K562 (cell line): ENCODE measurements at regions not wholly inside any gene's neighbourhood (a gene's known extent, or its start where the extent isn't known, plus 50 kb on each side); places are given as distances from the start of the nearest gene placed in this dataset.

ENCODE experiments used
- ATAC-seq: fragments of 200-7000 bp; cut with Tn5 transposase; 3 replicates; pipeline ENCODE4 v1.9.1; 2020; ENCODE audit warnings: moderate library complexity
- BruUV-seq: library from RNA; stranded (reverse); fragments of 400-500 nt; replicated peaks from 2 replicates; lab custom pipeline; 2021; lab: Mats Ljungman, UMichigan
- CTCF ChIA-PET: fragments of 300-600 bp; formaldehyde crosslinking; extraction: SDS; loops from one replicate; lab custom pipeline; 2021; ENCODE audit warnings: low intra/inter-chr PET ratio; lab: Yijun Ruan, JAX
- POLR2A ChIA-PET: fragments of 300-600, 350-650 bp; sonication (Branson Sonifier 250); formaldehyde crosslinking; extraction: SDS; loops from one replicate; lab custom pipeline; 2021; ENCODE audit warnings: antibody characterized with exemption, inconsistent platforms; lab: Yijun Ruan, JAX
- DNase-seq, 4 experiments: peaks; one replicate each; pipeline versions ENCODE4 v3.0.0 to v3.0.0-alpha.2; 2011 to 2018; ENCODE audit warnings: low spot score in 3 of 4, mixed read lengths in 3 of 4; ENCODE audit errors: extremely low read depth in 1 of 4
- FAIRE-seq: peaks from 2 replicates; lab custom pipeline; 2011; peaks lifted over from hg19 to GRCh38; lab: Jason Lieb, UNC
- H2AFZ ChIP-seq: 2 replicates; pipeline ENCODE4 v1.6.0; 2011; ENCODE audit warnings: low read depth, low read length, control low read depth, inconsistent platforms
- H3K27ac ChIP-seq: fragments of 200-600 bp; 3 replicates; pipeline ENCODE4 v1.8.0; 2011; ENCODE audit warnings: low read depth, mild to moderate bottlenecking, control low read depth, inconsistent platforms, low read length, moderate library complexity, mixed read lengths; ENCODE audit errors: extremely low read depth
- H3K27me3 ChIP-seq, 2 experiments: fragments of 300-600 bp in 1 of 2; 2 replicates in 1 of 2; 3 replicates in 1 of 2; pipeline versions ENCODE4 v1.6.0 to v1.8.0; 2011; ENCODE audit warnings: inconsistent platforms in 2 of 2, low read length in 2 of 2, mild to moderate bottlenecking in 1 of 2, mixed read lengths in 1 of 2, moderate library complexity in 1 of 2; ENCODE audit not compliant: control insufficient read depth in 2 of 2, insufficient read depth in 2 of 2
- H3K36me3 ChIP-seq: fragments of 300-600 bp; 3 replicates; pipeline ENCODE4 v1.8.0; 2011; ENCODE audit warnings: mild to moderate bottlenecking, low read length, inconsistent platforms; ENCODE audit not compliant: control insufficient read depth, insufficient read depth
- H3K4me1 ChIP-seq, 2 experiments: fragments of 200-600 bp in 1 of 2; replicated peaks in 1 of 2; 2 replicates in 1 of 2; 3 replicates in 1 of 2; pipeline versions ENCODE4 v1.5.1 to v1.8.0; 2011; ENCODE audit warnings: inconsistent platforms in 2 of 2, low read length in 2 of 2, mild to moderate bottlenecking in 1 of 2, mixed read lengths in 1 of 2, moderate library complexity in 1 of 2; ENCODE audit not compliant: control insufficient read depth in 2 of 2, insufficient read depth in 2 of 2
- H3K4me2 ChIP-seq: 2 replicates; pipeline ENCODE4 v1.6.1; 2011; ENCODE audit warnings: low read length, control low read depth, inconsistent platforms, mixed read lengths; ENCODE audit not compliant: insufficient read depth
- H3K4me3 ChIP-seq: fragments of 200-600 bp; sonication (generic), shearing (Covaris generic); 2 replicates; pipeline ENCODE4 v1.5.1; 2016; ENCODE audit warnings: control low read depth, inconsistent platforms
- H3K79me2 ChIP-seq: fragments of 200-600 bp; 3 replicates; pipeline ENCODE4 v1.8.0; 2011; ENCODE audit warnings: low read length, inconsistent platforms; ENCODE audit not compliant: control insufficient read depth, insufficient read depth
- H3K9ac ChIP-seq, 2 experiments: 2 replicates each; pipeline versions ENCODE4 v1.6.0 to v1.6.1; 2011; ENCODE audit warnings: low read depth in 2 of 2, low read length in 2 of 2, control low read depth in 1 of 2, inconsistent platforms in 1 of 2, mild to moderate bottlenecking in 1 of 2, mixed read lengths in 1 of 2; ENCODE audit not compliant: insufficient read depth in 1 of 2
- H3K9me1 ChIP-seq: one replicate; pipeline ENCODE4 v1.6.0; 2011; ENCODE audit warnings: inconsistent platforms, mild to moderate bottlenecking, low read length, moderate library complexity; ENCODE audit not compliant: control insufficient read depth, insufficient read depth
- H3K9me3 ChIP-seq: replicated peaks from 2 replicates; pipeline ENCODE4 v1.5.1; 2011; ENCODE audit warnings: low read depth, low read length, inconsistent platforms; ENCODE audit not compliant: control insufficient read depth, insufficient read depth
- H4K20me1 ChIP-seq: replicated peaks from 2 replicates; pipeline ENCODE4 v1.6.1; 2011; ENCODE audit warnings: low read length, inconsistent platforms, mixed read lengths; ENCODE audit not compliant: control insufficient read depth, insufficient read depth
- BACH1 ChIP-seq: fragments of 200-800 bp; sonication (Bioruptor generic); IDR thresholded peaks from 2 replicates; pipeline ENCODE4 v1.6.1; 2016; ENCODE audit warnings: missing genetic modification characterization, missing compliant biosample characterization
- C11orf30 ChIP-seq: fragments of 450-650 bp; IDR thresholded peaks from 2 replicates; pipeline ENCODE4 v1.6.1; 2016; ENCODE audit warnings: low read depth, mild to moderate bottlenecking
- CBFA2T2 ChIP-seq: fragments of 450-650 bp; conservative IDR thresholded peaks from 2 replicates; pipeline ENCODE4 v1.6.1; 2017; ENCODE audit warnings: mild to moderate bottlenecking
- DMBX1 ChIP-seq: fragments of 250-450 bp; sonication (Bioruptor Pico); IDR thresholded peaks from 2 replicates; pipeline ENCODE4 v1.8.0; 2022; ENCODE audit warnings: inconsistent platforms, mild to moderate bottlenecking, moderate library complexity, borderline replicate concordance
- NFRKB ChIP-seq: fragments of 450-650 bp; IDR thresholded peaks from 2 replicates; pipeline ENCODE4 v1.6.1; 2016; ENCODE audit warnings: low read depth
- OTX1 ChIP-seq: fragments of 450-650 bp; formaldehyde crosslinking; IDR thresholded peaks from 2 replicates; pipeline ENCODE4 v1.4.0; 2022; ENCODE audit warnings: mild to moderate bottlenecking
- PYGO2 ChIP-seq: fragments of 450-650 bp; IDR thresholded peaks from 2 replicates; pipeline ENCODE4 v1.6.1; 2016; ENCODE audit warnings: mild to moderate bottlenecking, missing genetic modification characterization, moderate library complexity, missing compliant biosample characterization
- SMAD3 ChIP-seq: fragments of 450-650 bp; formaldehyde crosslinking; conservative IDR thresholded peaks from 2 replicates; pipeline ENCODE4 v1.4.0; 2020; ENCODE audit warnings: mild to moderate bottlenecking
- SMARCA5 ChIP-seq: fragments of 450-650 bp; IDR thresholded peaks from 2 replicates; pipeline ENCODE4 v1.6.1; 2016
- SMARCB1 ChIP-seq: IDR thresholded peaks from 2 replicates; pipeline ENCODE4 v1.6.1; 2011; ENCODE audit warnings: improper control_type of control experiment, low read depth; ENCODE audit not compliant: insufficient read length
- STAG1 ChIP-seq: sonication (generic); formaldehyde crosslinking; IDR thresholded peaks from 2 replicates; pipeline ENCODE4 v1.5.0; 2020; ENCODE audit warnings: missing genetic modification reagents, borderline replicate concordance
- STAT5B ChIP-seq: fragments of 250-450 bp; sonication (Bioruptor Pico); IDR thresholded peaks from 2 replicates; pipeline ENCODE4 v1.8.0; 2021; ENCODE audit warnings: mild to moderate bottlenecking, inconsistent platforms
- TFAM ChIP-seq: fragments of 250-450 bp; sonication (Bioruptor Pico); conservative IDR thresholded peaks from 2 replicates; pipeline ENCODE4 v1.5.0; 2021; ENCODE audit warnings: mild to moderate bottlenecking, moderate library complexity
- TSC22D4 ChIP-seq: fragments of 450-650 bp; IDR thresholded peaks from 2 replicates; pipeline ENCODE4 v1.6.1; 2016; ENCODE audit warnings: missing genetic modification characterization, missing biosample characterization, control low read depth
- YBX1 ChIP-seq: fragments of 450-650 bp; IDR thresholded peaks from 2 replicates; pipeline ENCODE4 v1.7.1; 2016; ENCODE audit warnings: mild to moderate bottlenecking
- ZNF445 ChIP-seq: fragments of 250-450 bp; sonication (Bioruptor Pico); IDR thresholded peaks from 2 replicates; pipeline ENCODE4 v1.4.0; 2020; ENCODE audit warnings: low read depth, mild to moderate bottlenecking, moderate library complexity
- ZSCAN32 ChIP-seq: fragments of 450-650 bp; formaldehyde crosslinking; IDR thresholded peaks from 2 replicates; pipeline ENCODE4 v1.4.0; 2020; ENCODE audit warnings: mild to moderate bottlenecking, moderate library complexity
- WGBS: fragments of 100-300 bp; shearing (Covaris generic); methylation state at CpG from one replicate; pipeline ENCODE4 v1.1.6; 2016; ENCODE audit warnings: low coverage, mixed read lengths; ENCODE audit not compliant: insufficient coverage; ENCODE audit errors: missing lambda C conversion rate; 5-methylcytosine and 5-hydroxymethylcytosine counted together
- in situ Hi-C: fragments of 300-500 bp; cut with MboI; formaldehyde crosslinking; loops from 4 replicates; pipeline ENCODE4 v1.15.0; 2018; ENCODE audit warnings: inconsistent platforms, mixed read lengths
- intact Hi-C: fragments of 100-400 bp; cut with micrococcal nuclease; formaldehyde crosslinking; loops from 2 replicates; pipeline ENCODE4 v1.14.2; 2022
- TF ChIP-seq, protein P1 (sequence below): fragments of 250-450 bp; sonication (Bioruptor Pico); IDR thresholded peaks from 2 replicates; pipeline ENCODE4 v1.5.0; 2022; ENCODE audit warnings: mild to moderate bottlenecking
- TF ChIP-seq, protein P2 (sequence below), 2 experiments: fragments of 450-650 bp; IDR thresholded peaks; 2 replicates each; pipeline ENCODE4 v1.6.1; 2016
- TF ChIP-seq, protein P3 (sequence below): fragments of 250-450 bp; sonication (Bioruptor Pico); IDR thresholded peaks from 2 replicates; pipeline ENCODE4 v1.8.0; 2021; ENCODE audit warnings: moderate library complexity, mild to moderate bottlenecking, inconsistent platforms

DNA sequence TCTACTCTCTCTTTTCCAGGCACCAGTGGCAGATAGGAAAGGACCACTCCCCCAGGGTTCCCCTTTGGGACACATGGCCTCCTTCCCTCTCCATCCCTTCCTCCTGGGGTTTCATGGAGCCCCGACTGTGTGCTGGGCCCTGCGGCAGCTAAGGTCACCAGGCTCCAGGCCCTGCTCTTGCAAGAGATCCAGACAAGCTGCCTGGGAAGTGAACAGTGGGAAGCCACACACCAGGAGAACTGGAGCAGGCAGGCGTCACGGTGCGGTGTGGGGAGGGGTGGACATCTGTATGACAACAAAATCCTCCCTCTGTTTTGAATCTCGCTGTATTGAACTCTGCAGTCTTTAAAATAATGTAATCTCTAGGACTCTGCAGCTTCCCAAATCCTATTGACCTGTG lies 330.1 kb downstream of the UQCRFS1 start (continued):
- TF ChIP-seq STAT5B (CRISPR knock-in tag) (no peak), NFRKB (no peak), CBFA2T2 (no peak)
- TF ChIP-seq, protein P1, sequence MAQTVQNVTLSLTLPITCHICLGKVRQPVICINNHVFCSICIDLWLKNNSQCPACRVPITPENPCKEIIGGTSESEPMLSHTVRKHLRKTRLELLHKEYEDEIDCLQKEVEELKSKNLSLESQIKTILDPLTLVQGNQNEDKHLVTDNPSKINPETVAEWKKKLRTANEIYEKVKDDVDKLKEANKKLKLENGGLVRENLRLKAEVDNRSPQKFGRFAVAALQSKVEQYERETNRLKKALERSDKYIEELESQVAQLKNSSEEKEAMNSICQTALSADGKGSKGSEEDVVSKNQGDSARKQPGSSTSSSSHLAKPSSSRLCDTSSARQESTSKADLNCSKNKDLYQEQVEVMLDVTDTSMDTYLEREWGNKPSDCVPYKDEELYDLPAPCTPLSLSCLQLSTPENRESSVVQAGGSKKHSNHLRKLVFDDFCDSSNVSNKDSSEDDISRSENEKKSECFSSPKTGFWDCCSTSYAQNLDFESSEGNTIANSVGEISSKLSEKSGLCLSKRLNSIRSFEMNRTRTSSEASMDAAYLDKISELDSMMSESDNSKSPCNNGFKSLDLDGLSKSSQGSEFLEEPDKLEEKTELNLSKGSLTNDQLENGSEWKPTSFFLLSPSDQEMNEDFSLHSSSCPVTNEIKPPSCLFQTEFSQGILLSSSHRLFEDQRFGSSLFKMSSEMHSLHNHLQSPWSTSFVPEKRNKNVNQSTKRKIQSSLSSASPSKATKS (CRISPR knock-in tag), result no peak

DNA sequence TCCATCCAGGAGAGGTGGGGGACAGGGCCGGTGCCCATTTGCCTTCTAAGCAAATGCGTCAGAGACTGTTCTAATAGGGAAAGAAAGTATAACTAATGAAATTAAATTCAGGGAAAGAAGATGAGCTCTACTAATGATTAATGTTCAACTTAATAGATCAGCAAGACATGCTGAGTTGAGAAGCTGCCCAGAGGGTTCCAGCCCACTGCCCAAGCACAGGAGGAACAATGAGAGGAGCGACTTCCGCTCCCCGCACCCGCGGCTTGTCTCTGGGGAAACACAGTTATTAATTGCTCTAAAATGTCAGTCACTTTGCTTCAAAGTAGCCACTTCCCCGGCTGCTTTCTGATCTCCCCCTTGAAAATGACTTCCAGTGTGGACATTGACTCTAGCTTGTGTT lies 331.3 kb downstream of the UQCRFS1 start:
- no peak for FAIRE-seq
- H3K4me1 ChIP-seq, result no peaks in the 10 kb centered on the region
- H3K9ac ChIP-seq, result no peak overlapping the region
- POLR2A ChIA-PET, result interaction anchor here (0.6 kb wide), 1 partner anchor 10 kb away, joined by 4 read pairs; no protein-coding TSS in a partner anchor
- CTCF ChIA-PET, result no interaction called here
- no peak for DNase-seq
- WGBS, result 0% methylated on average over 8 of the region's 8 CpGs
- H3K79me2 ChIP-seq, result no peaks in the 10 kb centered on the region
- BruUV-seq, result no TSS peak
- intact Hi-C loops, result no loop called here
- H3K9me3 ChIP-seq, result no peaks in the 10 kb centered on the region
- no peaks in the 10 kb centered on the region for H3K9me1 ChIP-seq
- TF ChIP-seq OTX1 (CRISPR knock-in tag) (no peak), YBX1 (no peak), SMARCB1 (no peak), STAG1 (CRISPR knock-in tag) (no peak), SMAD3 (no peak), SMARCA5 (no peak), DMBX1 (no peak), TFAM (no peak), ZNF445 (CRISPR knock-in tag) (no peak), C11orf30 (no peak), PYGO2 (tag) (no peak), ZSCAN32 (CRISPR knock-in tag) (no peak), BACH1 (tag) (no peak), TSC22D4 (tag) (no peak)
- TF ChIP-seq, protein P2, sequence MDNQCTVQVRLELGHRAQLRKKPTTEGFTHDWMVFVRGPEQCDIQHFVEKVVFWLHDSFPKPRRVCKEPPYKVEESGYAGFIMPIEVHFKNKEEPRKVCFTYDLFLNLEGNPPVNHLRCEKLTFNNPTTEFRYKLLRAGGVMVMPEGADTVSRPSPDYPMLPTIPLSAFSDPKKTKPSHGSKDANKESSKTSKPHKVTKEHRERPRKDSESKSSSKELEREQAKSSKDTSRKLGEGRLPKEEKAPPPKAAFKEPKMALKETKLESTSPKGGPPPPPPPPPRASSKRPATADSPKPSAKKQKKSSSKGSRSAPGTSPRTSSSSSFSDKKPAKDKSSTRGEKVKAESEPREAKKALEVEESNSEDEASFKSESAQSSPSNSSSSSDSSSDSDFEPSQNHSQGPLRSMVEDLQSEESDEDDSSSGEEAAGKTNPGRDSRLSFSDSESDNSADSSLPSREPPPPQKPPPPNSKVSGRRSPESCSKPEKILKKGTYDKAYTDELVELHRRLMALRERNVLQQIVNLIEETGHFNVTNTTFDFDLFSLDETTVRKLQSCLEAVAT (IDR thresholded peaks at IDR 0.05), result no peak
- TF ChIP-seq, protein P3, sequence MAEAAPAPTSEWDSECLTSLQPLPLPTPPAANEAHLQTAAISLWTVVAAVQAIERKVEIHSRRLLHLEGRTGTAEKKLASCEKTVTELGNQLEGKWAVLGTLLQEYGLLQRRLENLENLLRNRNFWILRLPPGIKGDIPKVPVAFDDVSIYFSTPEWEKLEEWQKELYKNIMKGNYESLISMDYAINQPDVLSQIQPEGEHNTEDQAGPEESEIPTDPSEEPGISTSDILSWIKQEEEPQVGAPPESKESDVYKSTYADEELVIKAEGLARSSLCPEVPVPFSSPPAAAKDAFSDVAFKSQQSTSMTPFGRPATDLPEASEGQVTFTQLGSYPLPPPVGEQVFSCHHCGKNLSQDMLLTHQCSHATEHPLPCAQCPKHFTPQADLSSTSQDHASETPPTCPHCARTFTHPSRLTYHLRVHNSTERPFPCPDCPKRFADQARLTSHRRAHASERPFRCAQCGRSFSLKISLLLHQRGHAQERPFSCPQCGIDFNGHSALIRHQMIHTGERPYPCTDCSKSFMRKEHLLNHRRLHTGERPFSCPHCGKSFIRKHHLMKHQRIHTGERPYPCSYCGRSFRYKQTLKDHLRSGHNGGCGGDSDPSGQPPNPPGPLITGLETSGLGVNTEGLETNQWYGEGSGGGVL, result no peak
- TF ChIP-seq, all 486 proteins: peak for 0
- Histone ChIP-seq H4K20me1 (no peaks in the 10 kb centered on the region), H3K36me3 (no peaks in the 10 kb centered on the region), H3K27ac (no peak overlapping the region), H3K4me3 (no peak overlapping the region), H3K4me2 (no peak overlapping the region), H3K27me3 (no peaks in the 10 kb centered on the region; a peak in 1 of 5 replicates), H2AFZ (no peak overlapping the region)
- in situ Hi-C loops, result loop anchor here (10.0 kb wide), 1 partner anchor 383 kb away; no protein-coding TSS in a partner anchor
- no peak for ATAC-seq
